ENCODE measurements at regions not wholly inside any gene's neighbourhood (a gene's known extent, or its start where the extent isn't known, plus 50 kb on each side); places are given as distances from the start of the nearest gene placed in this dataset.

DNA sequence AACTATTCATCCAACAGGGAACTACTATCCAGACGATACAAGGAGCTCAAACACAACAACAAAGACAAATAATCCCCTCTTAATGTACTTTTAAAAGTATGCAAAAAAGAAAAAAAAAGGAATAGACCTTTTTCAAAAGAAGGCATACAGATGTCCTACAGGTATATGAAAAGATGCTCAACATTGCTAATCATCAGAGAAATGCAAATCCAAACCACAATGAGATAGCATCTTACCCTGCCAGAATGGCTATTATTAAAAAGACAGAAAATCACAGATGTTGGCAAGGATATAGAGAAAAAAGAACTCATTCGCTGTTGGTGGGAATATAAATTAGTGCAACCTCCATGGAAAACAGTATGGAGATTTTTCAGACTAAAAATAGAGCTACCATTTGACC is 67.1 kb upstream of the ENPP6 start (continued):
- TF ChIP-seq, protein P1, sequence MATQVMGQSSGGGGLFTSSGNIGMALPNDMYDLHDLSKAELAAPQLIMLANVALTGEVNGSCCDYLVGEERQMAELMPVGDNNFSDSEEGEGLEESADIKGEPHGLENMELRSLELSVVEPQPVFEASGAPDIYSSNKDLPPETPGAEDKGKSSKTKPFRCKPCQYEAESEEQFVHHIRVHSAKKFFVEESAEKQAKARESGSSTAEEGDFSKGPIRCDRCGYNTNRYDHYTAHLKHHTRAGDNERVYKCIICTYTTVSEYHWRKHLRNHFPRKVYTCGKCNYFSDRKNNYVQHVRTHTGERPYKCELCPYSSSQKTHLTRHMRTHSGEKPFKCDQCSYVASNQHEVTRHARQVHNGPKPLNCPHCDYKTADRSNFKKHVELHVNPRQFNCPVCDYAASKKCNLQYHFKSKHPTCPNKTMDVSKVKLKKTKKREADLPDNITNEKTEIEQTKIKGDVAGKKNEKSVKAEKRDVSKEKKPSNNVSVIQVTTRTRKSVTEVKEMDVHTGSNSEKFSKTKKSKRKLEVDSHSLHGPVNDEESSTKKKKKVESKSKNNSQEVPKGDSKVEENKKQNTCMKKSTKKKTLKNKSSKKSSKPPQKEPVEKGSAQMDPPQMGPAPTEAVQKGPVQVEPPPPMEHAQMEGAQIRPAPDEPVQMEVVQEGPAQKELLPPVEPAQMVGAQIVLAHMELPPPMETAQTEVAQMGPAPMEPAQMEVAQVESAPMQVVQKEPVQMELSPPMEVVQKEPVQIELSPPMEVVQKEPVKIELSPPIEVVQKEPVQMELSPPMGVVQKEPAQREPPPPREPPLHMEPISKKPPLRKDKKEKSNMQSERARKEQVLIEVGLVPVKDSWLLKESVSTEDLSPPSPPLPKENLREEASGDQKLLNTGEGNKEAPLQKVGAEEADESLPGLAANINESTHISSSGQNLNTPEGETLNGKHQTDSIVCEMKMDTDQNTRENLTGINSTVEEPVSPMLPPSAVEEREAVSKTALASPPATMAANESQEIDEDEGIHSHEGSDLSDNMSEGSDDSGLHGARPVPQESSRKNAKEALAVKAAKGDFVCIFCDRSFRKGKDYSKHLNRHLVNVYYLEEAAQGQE (IDR thresholded peaks at IDR 0.05; ENCODE audit: low read depth, low read length) = no peak
- no peak for TF ChIP-seq CBX3 (IDR thresholded peaks at IDR 0.05; ENCODE audit: borderline replicate concordance, low read depth)
- TF ChIP-seq ATF7 (IDR thresholded peaks at IDR 0.05; ENCODE audit: low read depth) = peak; percentile 39; the same call in 1 of the 2 replicates
- 0 out of 2 replicates have a peak, but pooled peaks have one; percentile 7 for TF ChIP-seq SMAD5 (IDR thresholded peaks at IDR 0.05; ENCODE audit: low read depth)
- TF ChIP-seq RFX5 (IDR thresholded peaks at IDR 0.05; ENCODE audit: low read depth, low read length) = no peak
- TF ChIP-seq, protein P2, sequence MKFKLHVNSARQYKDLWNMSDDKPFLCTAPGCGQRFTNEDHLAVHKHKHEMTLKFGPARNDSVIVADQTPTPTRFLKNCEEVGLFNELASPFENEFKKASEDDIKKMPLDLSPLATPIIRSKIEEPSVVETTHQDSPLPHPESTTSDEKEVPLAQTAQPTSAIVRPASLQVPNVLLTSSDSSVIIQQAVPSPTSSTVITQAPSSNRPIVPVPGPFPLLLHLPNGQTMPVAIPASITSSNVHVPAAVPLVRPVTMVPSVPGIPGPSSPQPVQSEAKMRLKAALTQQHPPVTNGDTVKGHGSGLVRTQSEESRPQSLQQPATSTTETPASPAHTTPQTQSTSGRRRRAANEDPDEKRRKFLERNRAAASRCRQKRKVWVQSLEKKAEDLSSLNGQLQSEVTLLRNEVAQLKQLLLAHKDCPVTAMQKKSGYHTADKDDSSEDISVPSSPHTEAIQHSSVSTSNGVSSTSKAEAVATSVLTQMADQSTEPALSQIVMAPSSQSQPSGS (IDR thresholded peaks at IDR 0.05; ENCODE audit: low read length) = no peak
- no peak for TF ChIP-seq ZSCAN29 (IDR thresholded peaks at IDR 0.05)
- TF ChIP-seq TCF12 (IDR thresholded peaks at IDR 0.05; ENCODE audit: low read depth, low read length) = no peak
- no peak for TF ChIP-seq CHD1 (IDR thresholded peaks at IDR 0.05; ENCODE audit: low read depth, low read length)
- TF ChIP-seq CBFB (IDR thresholded peaks at IDR 0.05; ENCODE audit: low read depth) = peak; percentile 58; the same call in 1 of the 2 replicates
- no peak for TF ChIP-seq ETV6 (conservative IDR thresholded peaks at IDR 0.05 in 1 of 2, IDR thresholded peaks at IDR 0.05 in 1 of 2; ENCODE audit: borderline replicate concordance in 1 of 2, low read depth in 1 of 2)
- no peak for TF ChIP-seq RCOR1 (conservative IDR thresholded peaks at IDR 0.05; ENCODE audit: low read depth, low read length)
- TF ChIP-seq, protein P3, sequence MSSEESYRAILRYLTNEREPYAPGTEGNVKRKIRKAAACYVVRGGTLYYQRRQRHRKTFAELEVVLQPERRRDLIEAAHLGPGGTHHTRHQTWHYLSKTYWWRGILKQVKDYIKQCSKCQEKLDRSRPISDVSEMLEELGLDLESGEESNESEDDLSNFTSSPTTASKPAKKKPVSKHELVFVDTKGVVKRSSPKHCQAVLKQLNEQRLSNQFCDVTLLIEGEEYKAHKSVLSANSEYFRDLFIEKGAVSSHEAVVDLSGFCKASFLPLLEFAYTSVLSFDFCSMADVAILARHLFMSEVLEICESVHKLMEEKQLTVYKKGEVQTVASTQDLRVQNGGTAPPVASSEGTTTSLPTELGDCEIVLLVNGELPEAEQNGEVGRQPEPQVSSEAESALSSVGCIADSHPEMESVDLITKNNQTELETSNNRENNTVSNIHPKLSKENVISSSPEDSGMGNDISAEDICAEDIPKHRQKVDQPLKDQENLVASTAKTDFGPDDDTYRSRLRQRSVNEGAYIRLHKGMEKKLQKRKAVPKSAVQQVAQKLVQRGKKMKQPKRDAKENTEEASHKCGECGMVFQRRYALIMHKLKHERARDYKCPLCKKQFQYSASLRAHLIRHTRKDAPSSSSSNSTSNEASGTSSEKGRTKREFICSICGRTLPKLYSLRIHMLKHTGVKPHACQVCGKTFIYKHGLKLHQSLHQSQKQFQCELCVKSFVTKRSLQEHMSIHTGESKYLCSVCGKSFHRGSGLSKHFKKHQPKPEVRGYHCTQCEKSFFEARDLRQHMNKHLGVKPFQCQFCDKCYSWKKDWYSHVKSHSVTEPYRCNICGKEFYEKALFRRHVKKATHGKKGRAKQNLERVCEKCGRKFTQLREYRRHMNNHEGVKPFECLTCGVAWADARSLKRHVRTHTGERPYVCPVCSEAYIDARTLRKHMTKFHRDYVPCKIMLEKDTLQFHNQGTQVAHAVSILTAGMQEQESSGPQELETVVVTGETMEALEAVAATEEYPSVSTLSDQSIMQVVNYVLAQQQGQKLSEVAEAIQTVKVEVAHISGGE (CRISPR knock-in tag; IDR thresholded peaks at IDR 0.05) = no peak
- no peak for TF ChIP-seq YBX1 (IDR thresholded peaks at IDR 0.05)
- TF ChIP-seq POU2F2 (IDR thresholded peaks at IDR 0.05; ENCODE audit: borderline replicate concordance, low read depth, low read length) = peak; percentile 87; the same call in 2 of the 3 replicates
